WERI-Rb-1 (cell line): ENCODE measurements at regions not wholly inside any gene's neighbourhood (a gene's known extent, or its start where the extent isn't known, plus 50 kb on each side); places are given as distances from the start of the nearest gene placed in this dataset.
A peak's percentile ranks its signal among the peaks of the same experiment; 100 is the strongest.

Source experiments
- DNase-seq: peaks from one replicate; pipeline ENCODE4 v3.0.0-alpha.2; 2020
- H3K27ac ChIP-seq: fragments of 250-450 bp; sonication (Bioruptor Pico); 2 replicates; pipeline ENCODE4 v1.5.1; 2020; ENCODE audit warnings: mild to moderate bottlenecking, moderate library complexity
- H3K27me3 ChIP-seq: fragments of 250-450 bp; sonication (Bioruptor Pico); 2 replicates; pipeline ENCODE4 v1.5.1; 2021; ENCODE audit warnings: mild to moderate bottlenecking, low read depth, moderate library complexity; ENCODE audit not compliant: insufficient read depth, severe bottlenecking
- H3K36me3 ChIP-seq: fragments of 250-450 bp; sonication (Bioruptor Pico); 2 replicates; pipeline ENCODE4 v1.5.1; 2020; ENCODE audit warnings: mild to moderate bottlenecking, moderate library complexity
- H3K4me3 ChIP-seq: 2 replicates; pipeline ENCODE4 v1.5.1; 2011; ENCODE audit warnings: low read depth, mild to moderate bottlenecking, control low read depth, low read length
- H3K9me3 ChIP-seq: fragments of 250-450 bp; sonication (Bioruptor Pico); 2 replicates; pipeline ENCODE4 v1.5.1; 2021; ENCODE audit warnings: mild to moderate bottlenecking, moderate library complexity; ENCODE audit not compliant: severe bottlenecking
- CTCF ChIP-seq: IDR thresholded peaks from 2 replicates; pipeline ENCODE4 v1.5.1; 2011; ENCODE audit warnings: low read depth, mild to moderate bottlenecking, control low read depth, inconsistent platforms, low read length

GRCh38 chr3:73687106-73688004 lies 62.6 kb upstream of the PDZRN3 start:
- H3K27ac ChIP-seq, result no peak overlapping the region
- no peak for TF ChIP-seq CTCF
- no peak for DNase-seq
- H3K27me3 ChIP-seq, result no peaks in the 10 kb centered on the region
- no peaks in the 10 kb centered on the region for H3K36me3 ChIP-seq
- H3K4me3 ChIP-seq, result no peak overlapping the region
- H3K9me3 ChIP-seq, result no peaks in the 10 kb centered on the region

- TF ChIP-seq CTCF, result no peak
- no peak for DNase-seq
- no peaks in the 10 kb centered on the region for H3K27me3 ChIP-seq
- no peak overlapping the region for H3K4me3 ChIP-seq
- H3K36me3 ChIP-seq, result no peaks in the 10 kb centered on the region
- no peak overlapping the region for H3K27ac ChIP-seq
- no peaks in the 10 kb centered on the region for H3K9me3 ChIP-seq
Measured at GRCh38 chr3:73685061-73685460, 60.3 kb upstream of the PDZRN3 start.

- no peak overlapping the region for H3K4me3 ChIP-seq
- no peaks in the 10 kb centered on the region for H3K36me3 ChIP-seq
- DNase-seq, result peak; percentile 30
- no peak for TF ChIP-seq CTCF
- H3K27me3 ChIP-seq, result no peaks in the 10 kb centered on the region
- no peak overlapping the region for H3K27ac ChIP-seq
- no peaks in the 10 kb centered on the region for H3K9me3 ChIP-seq
Measured at GRCh38 chr3:73683706-73684105, 59.0 kb upstream of the PDZRN3 start.

GRCh38 chr3:73681610-73682009 lies 56.9 kb upstream of the PDZRN3 start:
- Histone ChIP-seq H3K36me3 (no peaks in the 10 kb centered on the region), H3K27ac (no peak overlapping the region), H3K27me3 (no peaks in the 10 kb centered on the region), H3K9me3 (no peaks in the 10 kb centered on the region), H3K4me3 (no peak overlapping the region)
- no peak for DNase-seq
- TF ChIP-seq CTCF, result no peak

GRCh38 chr3:73681198-73681597 lies 56.5 kb upstream of the PDZRN3 start:
- no peak for TF ChIP-seq CTCF
- no peak for DNase-seq
- H3K9me3 ChIP-seq, result no peaks in the 10 kb centered on the region
- no peak overlapping the region for H3K4me3 ChIP-seq
- H3K27me3 ChIP-seq, result no peaks in the 10 kb centered on the region
- H3K27ac ChIP-seq, result no peak overlapping the region
- H3K36me3 ChIP-seq, result no peaks in the 10 kb centered on the region
